ENCODE measurements at regions not wholly inside any gene's neighbourhood (a gene's known extent, or its start where the extent isn't known, plus 50 kb on each side); places are given as distances from the start of the nearest gene placed in this dataset.
"Not testable (repeated sequence)": the region's sequence is repeated elsewhere in the genome, so short reads cannot be mapped to it uniquely, and the experiment has no call there.

GRCh38 chr3:3499012-3499562, 300.1 kb upstream of the LRRN1 start:
- DNase-seq (ENCODE audit: extremely low spot score, insufficient read length, low read depth) (no peak), FAIRE-seq (no peak)

GRCh38 chr3:3495611-3496010, 303.6 kb upstream of the LRRN1 start:
- FAIRE-seq, result no peak
- DNase-seq (ENCODE audit: extremely low spot score, insufficient read length, low read depth), result no peak

GRCh38 chr3:3476669-3477068, 297.2 kb upstream of the CRBN start:
- FAIRE-seq, result no peak
- no peak for DNase-seq (ENCODE audit: extremely low spot score, insufficient read length, low read depth)

GRCh38 chr3:3468596-3468995, 289.1 kb upstream of the CRBN start:
- FAIRE-seq (no peak), DNase-seq (ENCODE audit: extremely low spot score, insufficient read length, low read depth) (no peak)

DNA sequence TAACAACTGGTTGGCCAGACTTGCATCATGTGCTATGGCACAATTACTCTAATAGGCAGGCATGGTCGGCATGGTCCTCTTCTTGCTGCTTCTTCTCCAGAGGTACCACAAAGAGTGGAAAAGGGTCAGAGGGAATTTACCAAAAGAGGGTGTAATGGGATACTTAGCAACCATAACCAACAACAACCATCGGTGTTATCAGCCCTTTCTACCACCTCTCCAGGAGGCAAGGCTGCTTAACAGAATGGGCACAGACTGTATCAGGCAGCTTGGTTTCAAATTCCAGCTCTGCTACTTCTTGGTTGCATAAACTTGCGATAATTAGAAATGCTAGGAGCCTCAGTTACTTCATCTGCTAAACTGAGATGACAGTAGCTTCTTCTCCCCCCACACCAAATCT, 284.6 kb upstream of the CRBN start:
- no peak for DNase-seq (ENCODE audit: extremely low spot score, insufficient read length, low read depth)
- FAIRE-seq, result no peak

DNA sequence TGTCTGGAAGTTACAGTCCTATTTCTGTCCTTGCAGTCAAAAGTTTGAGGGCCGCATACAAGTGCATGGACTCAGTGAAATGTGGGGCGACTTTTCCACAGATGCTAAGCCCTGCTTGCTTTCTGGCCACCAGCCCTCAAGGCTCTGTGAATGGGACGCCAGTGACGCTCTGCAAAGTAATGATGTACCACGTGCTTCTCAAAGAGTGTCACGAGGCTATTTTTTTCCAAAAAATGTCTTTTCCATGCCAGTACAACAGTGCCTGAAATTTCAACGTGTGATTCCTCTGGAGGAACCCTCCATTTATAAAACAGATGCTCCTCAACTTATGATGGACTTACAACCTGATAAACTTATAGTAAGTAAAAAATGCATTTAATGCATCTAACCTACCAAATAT, 281.8 kb upstream of the CRBN start:
- FAIRE-seq (no peak), DNase-seq (ENCODE audit: extremely low spot score, insufficient read length, low read depth) (no peak)

DNA sequence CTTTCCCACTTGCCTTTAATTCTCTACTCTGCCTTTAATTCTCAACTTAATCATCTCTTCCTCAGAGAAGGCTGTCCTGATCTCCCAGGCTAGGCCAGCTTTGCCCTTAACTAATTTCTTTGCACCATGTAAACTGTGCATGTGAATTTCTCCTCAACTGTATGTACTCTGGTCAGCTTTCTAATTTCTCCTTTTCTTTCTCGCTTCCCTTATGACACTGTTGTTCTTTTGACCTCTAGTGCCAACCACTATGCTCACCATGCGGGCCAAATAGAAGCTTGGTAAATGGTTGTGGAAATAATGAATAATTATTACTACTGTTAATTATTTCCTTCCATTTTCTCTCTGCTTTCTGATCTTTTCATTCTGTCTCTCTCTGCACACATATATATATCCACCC, 269.0 kb upstream of the CRBN start:
- no peak for FAIRE-seq

GRCh38 chr3:3447641-3448040, 268.1 kb upstream of the CRBN start:
- no peak for FAIRE-seq
- DNase-seq (ENCODE audit: extremely low spot score, insufficient read length, low read depth), result no peak

More for the DNA sequence above, 269.0 kb upstream of the CRBN start:
- no peak for DNase-seq (ENCODE audit: extremely low spot score, insufficient read length, low read depth)

GRCh38 chr3:3446251-3446650, 266.8 kb upstream of the CRBN start:
- DNase-seq (ENCODE audit: extremely low spot score, insufficient read length, low read depth), result no peak
- no peak for FAIRE-seq

- DNase-seq (ENCODE audit: extremely low spot score, insufficient read length, low read depth) (no peak), FAIRE-seq (no peak)
Measured at GRCh38 chr3:3443482-3443881, 264.0 kb upstream of the CRBN start.

DNA sequence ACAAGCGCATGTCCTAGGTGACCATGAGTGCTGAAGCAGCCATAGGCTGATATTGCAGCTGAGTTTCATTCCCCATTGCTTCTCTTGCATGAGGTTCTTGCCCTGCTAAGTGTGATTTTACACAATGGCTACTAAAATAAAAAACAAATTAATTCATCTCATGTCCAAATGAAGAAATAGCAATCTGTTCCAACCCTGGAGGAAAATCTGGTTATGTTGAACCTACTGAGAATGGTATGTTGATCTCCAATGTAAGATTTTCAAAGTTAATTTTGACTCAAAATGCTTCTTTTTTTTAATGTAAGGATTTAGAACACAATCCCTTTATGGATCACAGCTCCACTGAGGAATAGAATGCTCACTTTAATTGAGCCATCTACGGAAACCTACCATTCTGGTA, 254.2 kb upstream of the CRBN start:
- no peak for DNase-seq (ENCODE audit: extremely low spot score, insufficient read length, low read depth)
- FAIRE-seq, result no peak

DNA sequence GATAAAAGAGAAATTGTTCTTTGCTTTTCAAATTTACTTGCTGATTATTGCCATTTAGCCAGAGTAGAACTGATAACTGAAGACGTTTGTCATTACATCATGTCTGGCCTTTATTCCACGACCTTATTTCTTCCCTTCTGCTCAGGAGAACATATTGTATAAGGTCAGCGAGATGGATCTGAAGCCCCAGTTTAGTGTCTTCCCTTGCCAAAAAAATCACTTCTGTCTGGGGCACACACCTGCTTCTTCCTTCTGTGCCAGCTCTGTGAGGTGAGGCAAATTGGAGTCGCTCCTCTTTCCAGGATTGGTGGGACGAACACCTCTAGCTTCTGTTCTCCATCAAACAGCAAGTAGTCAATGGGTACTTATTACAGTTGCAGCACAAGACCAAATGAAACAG, 250.3 kb upstream of the CRBN start:
- DNase-seq (ENCODE audit: extremely low spot score, insufficient read length, low read depth), result no peak
- no peak for FAIRE-seq

GRCh38 chr3:3407707-3408106, 228.2 kb upstream of the CRBN start:
- DNase-seq (ENCODE audit: extremely low spot score, insufficient read length, low read depth); FAIRE-seq: not testable (repeated sequence)

DNA sequence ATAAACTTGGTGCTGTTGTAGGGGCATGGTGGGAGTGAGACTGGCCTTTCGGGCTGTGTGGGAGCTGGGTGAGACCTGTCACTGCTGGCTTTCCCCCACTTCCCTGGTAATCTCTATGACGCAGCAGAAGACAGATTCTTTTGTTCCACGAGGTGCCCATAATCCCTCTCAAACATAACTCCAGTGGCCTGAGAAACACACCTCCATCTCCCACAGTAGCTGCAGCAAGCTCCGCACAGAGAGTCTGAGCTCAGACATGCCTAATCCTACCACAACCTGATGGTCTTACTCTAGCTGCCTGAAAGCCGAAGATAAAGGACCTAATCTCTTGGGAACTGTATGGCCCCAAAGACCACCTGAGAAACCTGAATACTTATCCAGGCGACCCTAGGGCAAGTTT, 225.6 kb upstream of the CRBN start:
- FAIRE-seq (no peak), DNase-seq (ENCODE audit: extremely low spot score, insufficient read length, low read depth) (no peak)

DNA sequence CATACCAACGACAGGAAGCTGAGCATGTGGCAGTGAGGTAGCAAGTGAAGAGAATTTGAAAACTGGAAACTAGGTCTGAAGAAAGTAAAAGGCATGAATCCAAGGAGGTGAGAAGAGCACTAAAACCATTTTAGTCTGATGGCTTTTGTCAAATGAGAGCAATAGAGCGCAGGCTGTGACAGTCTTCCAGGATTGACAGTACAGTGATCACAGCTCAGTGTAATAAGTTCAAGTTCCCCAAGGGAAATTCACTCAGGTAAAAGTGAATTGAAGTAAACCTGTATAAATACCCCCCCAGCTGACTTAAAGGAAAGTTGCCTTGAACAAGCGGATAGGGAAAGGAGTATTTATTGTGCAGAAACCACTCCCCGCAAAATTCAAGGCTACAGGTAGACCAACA, 224.2 kb upstream of the CRBN start:
- FAIRE-seq (no peak), DNase-seq (ENCODE audit: extremely low spot score, insufficient read length, low read depth) (no peak)

- no peak for DNase-seq (ENCODE audit: extremely low spot score, insufficient read length, low read depth)
- FAIRE-seq, result no peak
Measured at GRCh38 chr3:3392946-3393345, 213.5 kb upstream of the CRBN start.

GRCh38 chr3:3383461-3383860, 204.0 kb upstream of the CRBN start:
- no peak for DNase-seq (ENCODE audit: extremely low spot score, insufficient read length, low read depth)
- FAIRE-seq, result no peak

DNA sequence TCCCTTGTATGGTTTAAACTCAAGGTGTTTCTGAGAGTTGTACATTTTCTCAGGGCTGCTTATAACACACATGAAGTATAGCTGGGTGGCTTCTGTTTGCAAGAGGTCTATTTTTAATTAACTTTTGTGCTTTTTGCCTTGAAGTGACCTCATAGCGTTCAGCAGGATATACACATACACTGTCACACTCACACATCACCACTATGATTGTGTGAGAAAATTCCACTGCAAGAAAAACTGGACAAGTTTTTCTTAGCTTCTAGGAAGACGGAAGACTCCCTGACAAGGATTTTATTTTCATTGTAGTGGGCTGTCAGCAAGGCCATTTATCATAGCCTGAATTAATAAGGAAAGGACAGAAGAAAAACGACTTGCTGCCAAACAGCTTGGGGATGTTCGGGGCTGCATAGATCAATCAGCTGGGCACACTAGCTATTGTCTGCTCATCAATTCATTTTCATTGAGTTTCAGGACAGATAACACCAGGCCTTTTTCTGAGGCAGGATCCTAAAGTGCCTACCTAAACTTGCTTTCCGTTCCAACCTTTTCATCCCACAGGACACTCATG, 192.8 kb upstream of the CRBN start:
- FAIRE-seq (no peak), DNase-seq (ENCODE audit: extremely low spot score, insufficient read length, low read depth) (no peak)

GRCh38 chr3:3368306-3368705, 188.8 kb upstream of the CRBN start:
- FAIRE-seq, result no peak
- no peak for DNase-seq (ENCODE audit: extremely low spot score, insufficient read length, low read depth)

DNA sequence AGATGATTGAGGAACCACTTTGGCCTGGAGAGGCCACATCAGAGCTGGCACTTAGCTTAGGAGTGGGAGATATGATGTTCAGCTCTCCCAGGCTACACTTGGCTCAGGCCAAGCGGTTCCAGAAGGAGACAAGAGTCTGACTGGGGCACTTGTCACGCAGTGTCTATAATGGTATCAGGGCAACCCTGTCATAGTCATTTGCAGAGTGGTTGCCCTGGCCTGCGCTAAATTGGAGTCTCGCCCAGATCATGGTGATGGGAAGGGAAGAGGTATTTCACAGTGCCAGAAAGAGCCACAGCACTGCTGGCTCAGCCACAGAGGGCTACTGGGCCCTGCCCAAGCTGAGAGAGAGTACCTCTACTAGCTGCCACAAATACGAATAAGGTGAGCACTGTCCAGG, 186.9 kb upstream of the CRBN start:
- DNase-seq (ENCODE audit: extremely low spot score, insufficient read length, low read depth) (no peak), FAIRE-seq (no peak)

- FAIRE-seq (no peak), DNase-seq (ENCODE audit: extremely low spot score, insufficient read length, low read depth) (no peak)
Measured at GRCh38 chr3:3365716-3366115, 186.2 kb upstream of the CRBN start.

GRCh38 chr3:3356846-3357245, 177.4 kb upstream of the CRBN start:
- FAIRE-seq, result no peak
- no peak for DNase-seq (ENCODE audit: extremely low spot score, insufficient read length, low read depth)

Measured in GM18507 (cell line).